SK-N-SH treated with all-trans-retinoic acid at 6 μM for 48 hours (cell line): ENCODE measurements at regions not wholly inside any gene's neighbourhood (a gene's known extent, or its start where the extent isn't known, plus 50 kb on each side); places are given as distances from the start of the nearest gene placed in this dataset.

Experiments used
- CREB5 ChIP-seq: fragments of 250-450 bp; sonication (Bioruptor Pico); IDR thresholded peaks from 2 replicates; pipeline ENCODE4 v1.5.1; 2020; ENCODE audit warnings: low read depth, mild to moderate bottlenecking, moderate library complexity
- ESRRG ChIP-seq: fragments of 250-450 bp; sonication (Bioruptor Pico); IDR thresholded peaks from 2 replicates; pipeline ENCODE4 v1.6.1; 2021; ENCODE audit warnings: mild to moderate bottlenecking
- PATZ1 ChIP-seq: fragments of 250-450 bp; sonication (Bioruptor Pico); IDR thresholded peaks from 2 replicates; pipeline ENCODE4 v1.8.0; 2020; ENCODE audit warnings: mild to moderate bottlenecking, moderate library complexity, borderline replicate concordance
- POU6F1 ChIP-seq: fragments of 250-450 bp; sonication (Bioruptor Pico); IDR thresholded peaks from 2 replicates; pipeline ENCODE4 v1.8.0; 2021; ENCODE audit warnings: low read depth, mild to moderate bottlenecking, moderate library complexity, borderline replicate concordance
- TOX ChIP-seq: fragments of 250-450 bp; sonication (Bioruptor Pico); IDR thresholded peaks from 2 replicates; pipeline ENCODE4 v1.8.0; 2021; ENCODE audit warnings: mild to moderate bottlenecking, moderate library complexity, borderline replicate concordance
- ZC3H10 ChIP-seq: fragments of 250-450 bp; sonication (Bioruptor Pico); IDR thresholded peaks from 2 replicates; pipeline ENCODE4 v1.5.1; 2021; ENCODE audit warnings: mild to moderate bottlenecking, moderate library complexity
- ZFP3 ChIP-seq: fragments of 250-450 bp; sonication (Bioruptor Pico); IDR thresholded peaks from 2 replicates; pipeline ENCODE4 v1.5.0; 2020; ENCODE audit warnings: mild to moderate bottlenecking, moderate library complexity
- ZNF565 ChIP-seq: fragments of 450-650 bp; formaldehyde crosslinking; conservative IDR thresholded peaks from 2 replicates; pipeline ENCODE4 v1.5.0; 2020; ENCODE audit warnings: low read depth, mild to moderate bottlenecking, moderate library complexity

- TF ChIP-seq ZFP3 (CRISPR knock-in tag) (no peak), CREB5 (CRISPR knock-in tag) (no peak), POU6F1 (CRISPR knock-in tag) (no peak), ZC3H10 (CRISPR knock-in tag) (no peak), TOX (CRISPR knock-in tag) (no peak), ESRRG (CRISPR knock-in tag) (no peak), ZNF565 (no peak), PATZ1 (CRISPR knock-in tag) (no peak)
Measured at GRCh38 chr6:3635482-3635881, 116.0 kb downstream of the PXDC1 start.
